Testis (tissue), 2 donors: ENCODE measurements at regions not wholly inside any gene's neighbourhood (a gene's known extent, or its start where the extent isn't known, plus 50 kb on each side); places are given as distances from the start of the nearest gene placed in this dataset.

Source experiments
- DNase-seq: peaks from one replicate; pipeline ENCODE4 v3.0.0-alpha.2; 2019
- H3K27ac ChIP-seq, 2 donors: fragments of 200-600 bp; sonication (generic); one replicate each; pipeline ENCODE4 v1.5.1; 2019
- H3K27me3 ChIP-seq: fragments of 200-600 bp; sonication (generic); one replicate; pipeline ENCODE4 v1.5.1; 2019
- H3K36me3 ChIP-seq: fragments of 200-600 bp; sonication (generic); one replicate; pipeline ENCODE4 v1.5.1; 2017; ENCODE audit warnings: low read depth; ENCODE audit errors: missing control alignments
- H3K4me1 ChIP-seq: fragments of 200-600 bp; sonication (generic); one replicate; pipeline ENCODE4 v1.5.1; 2019
- H3K4me3 ChIP-seq, 2 donors: fragments of 200-600 bp; sonication (generic); one replicate each; pipeline ENCODE4 v1.5.1; 2017 to 2019
- H3K9me3 ChIP-seq: fragments of 200-600 bp; sonication (generic); one replicate; pipeline ENCODE4 v1.5.1; 2017
- POLR2A ChIP-seq: fragments of 450-650 bp; IDR thresholded peaks from one replicate; pipeline ENCODE4 v1.6.1; 2017; ENCODE audit warnings: antibody characterized with exemption, mild to moderate bottlenecking, moderate library complexity
- WGBS, 2 donors: methylation state at CpG; one replicate each; pipeline ENCODE4 v1.1.5; 2018; 5-methylcytosine and 5-hydroxymethylcytosine counted together
- intact Hi-C: fragments of 100-400 bp; cut with DNase I; formaldehyde crosslinking; loops from one replicate; pipeline ENCODE4 v1.15.1; 2023; ENCODE audit warnings: low total_unique reads
- TF ChIP-seq, protein P1 (sequence below), 3 experiments: fragments of 450-650 bp in 2 of 3; fragments of 200-600 bp in 1 of 3; sonication (generic) in 1 of 3; IDR thresholded peaks; one replicate each; pipeline ENCODE4 v1.5.1; 2016 to 2019; ENCODE audit warnings: antibody characterized with exemption in 3 of 3, mild to moderate bottlenecking in 2 of 3, moderate library complexity in 1 of 3

DNA sequence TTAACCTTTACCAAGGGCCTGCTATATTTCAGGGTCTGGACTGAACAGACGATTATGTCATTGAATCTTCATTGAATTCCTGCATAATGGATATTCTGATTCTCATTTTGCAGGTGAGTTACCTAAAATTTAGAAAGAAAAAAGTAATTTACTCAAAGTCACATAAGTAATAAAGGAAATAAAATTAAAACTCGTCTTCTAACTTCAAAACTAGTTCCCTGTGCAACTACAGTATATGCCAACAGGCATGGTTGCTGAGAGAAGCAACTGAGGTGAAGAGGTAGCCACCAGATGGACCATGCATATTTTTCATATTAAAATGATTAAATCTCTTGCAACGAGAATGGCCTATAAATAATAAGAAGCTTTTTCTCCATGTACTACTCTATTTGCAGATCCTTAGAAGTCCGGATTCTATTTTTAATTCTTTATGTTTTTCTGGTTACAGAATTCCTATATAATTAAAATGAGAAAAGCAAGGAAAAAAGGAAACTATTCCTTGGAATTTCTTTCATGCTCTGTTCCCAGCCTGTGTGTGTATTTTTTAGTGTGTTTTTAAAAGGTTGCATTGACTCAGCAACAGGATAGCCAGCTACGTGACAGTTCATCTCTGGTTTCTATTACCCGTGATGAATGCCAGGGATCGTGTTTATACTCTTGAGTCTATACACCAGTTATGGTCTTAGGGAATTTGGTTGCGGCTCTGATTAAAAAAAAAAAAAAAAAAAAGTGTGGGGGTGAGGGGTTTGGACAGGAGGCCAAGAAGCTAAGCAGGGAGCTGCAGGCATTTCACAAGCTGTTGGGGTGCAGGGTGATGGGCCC is 186.8 kb downstream of the ETS1 start:
- intact Hi-C loops = no loop called here
- H3K4me1 ChIP-seq = peaks cover 7% of the 10 kb centered on the region
- DNase-seq = no peak
- no peaks in the 10 kb centered on the region for H3K27me3 ChIP-seq
- H3K36me3 ChIP-seq = no peaks in the 10 kb centered on the region
- no peaks in the 10 kb centered on the region for H3K9me3 ChIP-seq
- no peak overlapping the region for H3K4me3 ChIP-seq
- 88 to 89% methylated on average over 8 of the region's 8 CpGs for WGBS, 2 donors
- H3K27ac ChIP-seq = no peak overlapping the region
- TF ChIP-seq, protein P1, sequence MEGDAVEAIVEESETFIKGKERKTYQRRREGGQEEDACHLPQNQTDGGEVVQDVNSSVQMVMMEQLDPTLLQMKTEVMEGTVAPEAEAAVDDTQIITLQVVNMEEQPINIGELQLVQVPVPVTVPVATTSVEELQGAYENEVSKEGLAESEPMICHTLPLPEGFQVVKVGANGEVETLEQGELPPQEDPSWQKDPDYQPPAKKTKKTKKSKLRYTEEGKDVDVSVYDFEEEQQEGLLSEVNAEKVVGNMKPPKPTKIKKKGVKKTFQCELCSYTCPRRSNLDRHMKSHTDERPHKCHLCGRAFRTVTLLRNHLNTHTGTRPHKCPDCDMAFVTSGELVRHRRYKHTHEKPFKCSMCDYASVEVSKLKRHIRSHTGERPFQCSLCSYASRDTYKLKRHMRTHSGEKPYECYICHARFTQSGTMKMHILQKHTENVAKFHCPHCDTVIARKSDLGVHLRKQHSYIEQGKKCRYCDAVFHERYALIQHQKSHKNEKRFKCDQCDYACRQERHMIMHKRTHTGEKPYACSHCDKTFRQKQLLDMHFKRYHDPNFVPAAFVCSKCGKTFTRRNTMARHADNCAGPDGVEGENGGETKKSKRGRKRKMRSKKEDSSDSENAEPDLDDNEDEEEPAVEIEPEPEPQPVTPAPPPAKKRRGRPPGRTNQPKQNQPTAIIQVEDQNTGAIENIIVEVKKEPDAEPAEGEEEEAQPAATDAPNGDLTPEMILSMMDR (IDR thresholded peaks at IDR 0.05) = no peak
- no peak for TF ChIP-seq POLR2A

DNA sequence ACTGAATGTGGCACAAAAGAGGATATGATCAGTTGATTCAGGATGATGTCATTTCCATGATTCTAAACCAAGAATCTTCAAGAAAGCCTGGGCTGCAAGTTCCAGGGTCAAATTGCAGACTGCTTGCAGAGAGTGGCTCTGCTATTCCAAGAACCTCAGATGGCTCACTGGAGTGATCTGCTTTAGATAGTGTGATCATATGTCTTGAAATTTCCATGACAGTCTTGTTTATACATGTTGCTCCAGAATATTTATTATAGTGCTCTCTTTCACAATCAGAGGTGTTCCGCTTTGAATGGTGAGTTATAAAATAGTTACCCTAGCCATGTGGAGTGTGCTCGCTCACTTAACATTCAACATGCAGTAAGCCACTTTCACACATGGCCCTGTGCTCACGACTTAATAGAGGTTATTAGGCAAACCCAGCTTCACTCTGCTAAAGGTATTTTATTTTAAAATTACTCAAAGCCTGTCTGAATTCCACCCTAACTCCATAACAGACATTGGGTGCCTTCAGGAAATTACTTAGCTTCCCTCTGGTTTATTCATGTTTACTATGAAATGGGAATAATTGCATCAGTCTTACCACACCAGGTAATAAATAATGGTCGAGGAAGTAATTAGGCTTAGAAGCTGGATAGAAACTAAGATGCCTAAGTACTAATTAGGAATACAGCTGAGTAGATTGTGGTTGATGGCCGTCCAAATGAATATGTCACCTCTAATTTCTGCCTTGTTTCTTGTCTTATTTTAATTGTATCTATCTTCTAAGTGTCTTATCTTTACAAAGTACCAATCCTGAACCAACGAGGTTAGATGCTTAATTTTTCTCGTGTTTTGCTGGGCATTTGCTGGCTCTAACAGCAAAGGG is 187.9 kb downstream of the ETS1 start:
- H3K4me3 ChIP-seq = no peak overlapping the region
- no peaks in the 10 kb centered on the region for H3K9me3 ChIP-seq
- H3K27ac ChIP-seq = no peak overlapping the region
- WGBS, 2 donors = 82 to 85% methylated on average over 7 of the region's 7 CpGs
- TF ChIP-seq, protein P1 (IDR thresholded peaks at IDR 0.05) = no peak
- TF ChIP-seq POLR2A = no peak
- no peaks in the 10 kb centered on the region for H3K27me3 ChIP-seq
- intact Hi-C loops = no loop called here
- H3K4me1 ChIP-seq = peaks cover 6% of the 10 kb centered on the region
- no peaks in the 10 kb centered on the region for H3K36me3 ChIP-seq
- no peak for DNase-seq

DNA sequence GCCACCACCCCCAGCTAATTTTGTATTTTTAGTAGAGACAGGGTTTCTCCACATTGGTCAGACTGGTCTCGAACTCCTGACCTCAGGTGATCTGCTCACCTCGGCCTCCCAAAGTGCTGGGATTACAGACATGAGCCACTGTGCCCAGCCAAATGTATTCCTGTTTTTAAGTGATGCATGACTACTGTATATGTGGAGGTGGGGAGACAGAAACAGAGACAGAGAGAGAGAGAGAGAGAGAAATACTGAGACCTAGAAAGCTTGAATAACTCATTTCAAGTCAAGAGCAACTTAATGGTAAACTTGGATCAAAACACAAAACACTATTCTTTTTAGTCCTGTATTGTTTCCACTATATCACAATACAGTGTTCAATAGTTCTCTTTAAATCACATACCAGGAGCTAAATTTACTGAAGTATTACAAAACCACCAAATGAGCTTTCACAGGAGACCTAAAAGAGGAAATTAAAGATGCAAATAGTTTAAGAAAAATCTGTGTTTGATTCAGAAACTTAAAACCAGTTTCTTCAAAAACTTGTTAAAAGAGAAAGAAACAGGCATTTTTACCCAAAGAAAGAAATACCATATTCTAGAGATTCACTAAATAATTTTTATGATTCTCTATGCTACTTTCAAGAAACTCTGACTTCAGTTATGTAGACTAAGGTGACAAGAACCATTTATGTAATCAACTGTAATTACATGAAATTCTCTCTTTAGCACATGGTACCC is 188.7 kb downstream of the ETS1 start:
- H3K27ac ChIP-seq = no peak overlapping the region
- 92 to 95% methylated on average over 2 of the region's 2 CpGs for WGBS, 2 donors
- no peaks in the 10 kb centered on the region for H3K27me3 ChIP-seq
- no peak for DNase-seq
- no peak for TF ChIP-seq POLR2A
- TF ChIP-seq, protein P1 (IDR thresholded peaks at IDR 0.05) = no peak
- no peaks in the 10 kb centered on the region for H3K9me3 ChIP-seq
- no peaks in the 10 kb centered on the region for H3K36me3 ChIP-seq
- no peak overlapping the region for H3K4me3 ChIP-seq
- H3K4me1 ChIP-seq = peaks cover 12% of the 10 kb centered on the region
- intact Hi-C loops = no loop called here

DNA sequence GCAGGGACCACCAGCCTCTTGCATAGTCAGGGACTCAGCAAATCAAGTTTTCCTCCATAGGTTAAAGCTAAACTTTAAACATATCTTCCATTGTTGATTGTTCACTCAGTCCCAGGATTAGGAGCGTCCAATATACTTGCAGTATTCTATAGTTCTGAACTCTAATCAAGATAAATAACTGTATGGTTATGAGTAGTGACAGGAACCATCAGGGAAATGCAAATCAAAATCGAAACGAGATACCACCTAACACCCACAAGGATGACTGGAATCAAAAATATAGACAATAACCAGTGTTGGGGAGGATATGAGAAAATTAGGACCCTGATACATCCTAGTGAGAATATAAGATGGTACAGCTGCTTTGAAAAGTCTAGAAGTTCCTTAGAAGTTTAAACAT is 190.0 kb downstream of the ETS1 start:
- H3K27ac ChIP-seq = no peak overlapping the region
- H3K36me3 ChIP-seq = no peaks in the 10 kb centered on the region
- WGBS, 2 donors = 85 to 95% methylated on average over 3 of the region's 3 CpGs
- no peaks in the 10 kb centered on the region for H3K9me3 ChIP-seq
- H3K4me1 ChIP-seq = peaks cover 12% of the 10 kb centered on the region
- intact Hi-C loops = no loop called here
- DNase-seq = no peak
- no peaks in the 10 kb centered on the region for H3K27me3 ChIP-seq
- no peak overlapping the region for H3K4me3 ChIP-seq
- no peak for TF ChIP-seq POLR2A
